ENCODE measurements at regions not wholly inside any gene's neighbourhood (a gene's known extent, or its start where the extent isn't known, plus 50 kb on each side); places are given as distances from the start of the nearest gene placed in this dataset.

DNA sequence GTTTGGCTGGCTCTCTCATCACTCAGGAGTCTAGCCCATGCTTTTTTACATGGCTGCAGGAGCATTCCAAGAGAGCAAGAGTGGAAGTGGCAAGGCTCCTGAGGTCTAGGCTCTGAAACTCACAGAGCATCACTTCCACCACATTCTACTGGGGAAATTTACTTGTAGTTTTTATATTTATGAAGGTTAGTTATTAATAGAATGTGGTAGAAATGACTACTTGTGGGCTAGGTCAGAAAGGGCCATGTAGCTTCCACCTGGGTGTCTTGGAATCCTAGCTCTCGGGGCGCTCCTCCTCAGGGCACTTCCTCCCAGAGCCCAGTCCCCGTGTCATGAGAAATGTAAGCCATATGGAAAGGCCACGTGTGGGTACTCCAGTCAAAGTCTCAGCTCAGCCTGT, 127.0 kb upstream of the CASK start:
- TF ChIP-seq, protein P1, sequence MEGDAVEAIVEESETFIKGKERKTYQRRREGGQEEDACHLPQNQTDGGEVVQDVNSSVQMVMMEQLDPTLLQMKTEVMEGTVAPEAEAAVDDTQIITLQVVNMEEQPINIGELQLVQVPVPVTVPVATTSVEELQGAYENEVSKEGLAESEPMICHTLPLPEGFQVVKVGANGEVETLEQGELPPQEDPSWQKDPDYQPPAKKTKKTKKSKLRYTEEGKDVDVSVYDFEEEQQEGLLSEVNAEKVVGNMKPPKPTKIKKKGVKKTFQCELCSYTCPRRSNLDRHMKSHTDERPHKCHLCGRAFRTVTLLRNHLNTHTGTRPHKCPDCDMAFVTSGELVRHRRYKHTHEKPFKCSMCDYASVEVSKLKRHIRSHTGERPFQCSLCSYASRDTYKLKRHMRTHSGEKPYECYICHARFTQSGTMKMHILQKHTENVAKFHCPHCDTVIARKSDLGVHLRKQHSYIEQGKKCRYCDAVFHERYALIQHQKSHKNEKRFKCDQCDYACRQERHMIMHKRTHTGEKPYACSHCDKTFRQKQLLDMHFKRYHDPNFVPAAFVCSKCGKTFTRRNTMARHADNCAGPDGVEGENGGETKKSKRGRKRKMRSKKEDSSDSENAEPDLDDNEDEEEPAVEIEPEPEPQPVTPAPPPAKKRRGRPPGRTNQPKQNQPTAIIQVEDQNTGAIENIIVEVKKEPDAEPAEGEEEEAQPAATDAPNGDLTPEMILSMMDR (IDR thresholded peaks at IDR 0.05), result no peak
- TF ChIP-seq POLR2A (IDR thresholded peaks at IDR 0.05), result no peak

Data from tibial nerve (tissue), 3 donors.